HCT116 (cell line): ENCODE measurements at regions not wholly inside any gene's neighbourhood (a gene's known extent, or its start where the extent isn't known, plus 50 kb on each side); places are given as distances from the start of the nearest gene placed in this dataset.

Experiments
- ATAC-seq: fragments of 200-7000 bp; cut with Tn5 transposase; 2 replicates; pipeline ENCODE4 v1.9.1; 2020; ENCODE audit warnings: mild to moderate bottlenecking, moderate library complexity
- BruUV-seq: library from RNA; stranded (reverse); fragments of 400-500 nt; replicated peaks from 2 replicates; lab custom pipeline; 2021; lab: Mats Ljungman, UMichigan
- CTCF ChIA-PET: fragments of 300-600 bp; sonication (Branson Sonifier 250); formaldehyde crosslinking; loops from one replicate; lab custom pipeline; 2021; ENCODE audit warnings: antibody characterized with exemption; lab: Charles Lee
- POLR2A ChIA-PET: fragments of 300-600, 350-600 bp; sonication (Branson Sonifier 250); formaldehyde crosslinking; loops from one replicate; lab custom pipeline; 2021; ENCODE audit warnings: antibody characterized with exemption; lab: Charles Lee
- RAD21 ChIA-PET, 2 experiments: fragments of 300-600 bp; sonication (Branson Sonifier 250); formaldehyde crosslinking; loops; one replicate each; lab custom pipeline; 2023; ENCODE audit warnings: low total read pairs in 2 of 2; ENCODE audit not compliant: uncharacterized antibody in 2 of 2, unreplicated experiment in 2 of 2, low non-redundant PET in 1 of 2; lab: Charles Lee
- DNase-seq: peaks from one replicate; pipeline ENCODE4 v3.0.0-alpha.2; 2010; ENCODE audit warnings: low read depth, low spot score
- H2AFZ ChIP-seq: fragments of 200-600 bp; shearing (Covaris generic), sonication (generic); 2 replicates; pipeline ENCODE4 v1.6.1; 2017; ENCODE audit warnings: low read depth, mixed run types, mixed read lengths, antibody characterized with exemption, low read length; ENCODE audit not compliant: poor library complexity, severe bottlenecking
- H3K27ac ChIP-seq: 2 replicates; pipeline ENCODE4 v1.5.1; 2012; ENCODE audit warnings: low read depth, low read length
- H3K27me3 ChIP-seq: fragments of 200-600 bp; sonication (generic); 2 replicates; pipeline ENCODE4 v1.6.1; 2016; ENCODE audit warnings: mixed run types, low read length, mixed read lengths; ENCODE audit not compliant: insufficient read depth
- H3K36me3 ChIP-seq, 2 experiments: fragments of 200-500 bp in 1 of 2; fragments of 200-600 bp in 1 of 2; sonication (Bioruptor generic) in 1 of 2; sonication (generic) in 1 of 2; 2 replicates each; pipeline versions ENCODE4 v1.5.1 to v1.6.1; 2014 to 2016; ENCODE audit warnings: low read length in 2 of 2, inconsistent platforms in 1 of 2, mixed read lengths in 1 of 2, mixed run types in 1 of 2; ENCODE audit not compliant: insufficient read depth in 2 of 2, control insufficient read depth in 1 of 2
- H3K4me1 ChIP-seq, 2 experiments: fragments of 200-600 bp in 1 of 2; sonication (generic) in 1 of 2; 2 replicates each; pipeline versions ENCODE4 v1.5.1 to v1.6.1; 2012 to 2017; ENCODE audit warnings: low read length in 2 of 2, inconsistent platforms in 1 of 2, mild to moderate bottlenecking in 1 of 2, mixed read lengths in 1 of 2, mixed run types in 1 of 2, moderate library complexity in 1 of 2; ENCODE audit not compliant: insufficient read depth in 2 of 2, control insufficient read depth in 1 of 2
- H3K4me2 ChIP-seq: fragments of 200-600 bp; sonication (generic); 2 replicates; pipeline ENCODE4 v1.6.1; 2017; ENCODE audit warnings: mixed run types, low read length, mixed read lengths
- H3K4me3 ChIP-seq, 2 experiments: fragments of 200-600 bp in 1 of 2; sonication (generic) in 1 of 2; replicated peaks in 1 of 2; 2 replicates each; pipeline ENCODE4 v1.5.1; 2011 to 2016; ENCODE audit warnings: low read length in 2 of 2, control low read depth in 1 of 2, low read depth in 1 of 2, mild to moderate bottlenecking in 1 of 2, mixed read lengths in 1 of 2, mixed run types in 1 of 2
- H3K79me2 ChIP-seq: fragments of 200-600 bp; sonication (generic); 2 replicates; pipeline ENCODE4 v1.6.1; 2017; ENCODE audit warnings: mild to moderate bottlenecking, mixed run types, low read length, moderate library complexity, mixed read lengths; ENCODE audit not compliant: insufficient read depth
- H3K9ac ChIP-seq: fragments of 200-600 bp; sonication (generic); 2 replicates; pipeline ENCODE4 v1.6.1; 2016; ENCODE audit warnings: low read length, mixed read lengths
- H3K9me2 ChIP-seq: fragments of 200-600 bp; sonication (generic), shearing (Covaris generic); 2 replicates; pipeline ENCODE4 v1.6.1; 2017; ENCODE audit warnings: mixed run types, mild to moderate bottlenecking, moderate library complexity; ENCODE audit not compliant: insufficient read depth
- H3K9me3 ChIP-seq, 2 experiments: fragments of 200-500 bp in 1 of 2; fragments of 200-600 bp in 1 of 2; sonication (Bioruptor generic) in 1 of 2; sonication (generic) in 1 of 2; 2 replicates each; pipeline ENCODE4 v1.6.1; 2014 to 2017; ENCODE audit warnings: low read length in 2 of 2, mixed read lengths in 2 of 2, inconsistent platforms in 1 of 2, low read depth in 1 of 2, mild to moderate bottlenecking in 1 of 2, mixed run types in 1 of 2, moderate library complexity in 1 of 2; ENCODE audit not compliant: control insufficient read depth in 1 of 2, insufficient read depth in 1 of 2
- H4K20me1 ChIP-seq: fragments of 200-600 bp; sonication (generic), shearing (Covaris generic); 2 replicates; pipeline ENCODE4 v1.6.1; 2017; ENCODE audit warnings: mixed run types, mild to moderate bottlenecking, moderate library complexity; ENCODE audit not compliant: insufficient read depth
- CEBPB ChIP-seq: IDR thresholded peaks from 2 replicates; pipeline ENCODE4 v1.6.1; 2012; ENCODE audit warnings: low read depth
- EGR1 ChIP-seq: IDR thresholded peaks from 2 replicates; pipeline ENCODE4 v1.6.1; 2012; ENCODE audit warnings: low read depth
- EZH2 ChIP-seq: fragments of 200-600 bp; sonication (generic); IDR thresholded peaks from 2 replicates; pipeline ENCODE4 v1.6.1; 2017; ENCODE audit warnings: antibody characterized with exemption, mixed run types
- EZH2phosphoT487 ChIP-seq: fragments of 200-600 bp; IDR thresholded peaks from 2 replicates; pipeline ENCODE4 v1.6.1; 2018; ENCODE audit warnings: antibody characterized with exemption, borderline replicate concordance
- FOSL1 ChIP-seq: IDR thresholded peaks from 2 replicates; pipeline ENCODE4 v1.6.1; 2012; ENCODE audit warnings: low read depth
- JUND ChIP-seq: IDR thresholded peaks from 2 replicates; pipeline ENCODE4 v1.6.1; 2012
- SIN3A ChIP-seq: IDR thresholded peaks from 2 replicates; pipeline ENCODE4 v1.6.1; 2012; ENCODE audit warnings: low read depth
- TCF7L2 ChIP-seq: IDR thresholded peaks from 2 replicates; pipeline ENCODE4 v1.7.0; 2011; ENCODE audit warnings: borderline replicate concordance, inconsistent platforms; ENCODE audit not compliant: insufficient read depth, insufficient read length; ENCODE audit errors: extremely low read depth
- intact Hi-C: fragments of 100-400 bp; cut with micrococcal nuclease; formaldehyde crosslinking; loops from 2 replicates; pipeline ENCODE4 v1.10.0; 2022
- TF ChIP-seq, protein P1 (sequence below): IDR thresholded peaks from 2 replicates; pipeline ENCODE4 v1.6.1; 2011; ENCODE audit warnings: mild to moderate bottlenecking, low read length, moderate library complexity; ENCODE audit not compliant: insufficient replicate concordance; ENCODE audit errors: extremely low read depth
- TF ChIP-seq, protein P2 (sequence below), 3 experiments: fragments of 200-600 bp in 1 of 3; sonication (generic) in 1 of 3; IDR thresholded peaks in 2 of 3; conservative IDR thresholded peaks in 1 of 3; 2 replicates each; pipeline ENCODE4 v1.5.1; 2012 to 2017; ENCODE audit warnings: low read depth in 2 of 3, low read length in 2 of 3, antibody characterized with exemption in 1 of 3, borderline replicate concordance in 1 of 3, control low read depth in 1 of 3, mild to moderate bottlenecking in 1 of 3, mixed read lengths in 1 of 3, mixed run types in 1 of 3, moderate library complexity in 1 of 3; ENCODE audit not compliant: insufficient read depth in 1 of 3
- TF ChIP-seq, protein P3 (sequence below): IDR thresholded peaks from 2 replicates; pipeline ENCODE4 v1.6.1; 2012
- TF ChIP-seq, protein P4 (sequence below): IDR thresholded peaks from 2 replicates; pipeline ENCODE4 v1.6.1; 2012; ENCODE audit warnings: low read depth

DNA sequence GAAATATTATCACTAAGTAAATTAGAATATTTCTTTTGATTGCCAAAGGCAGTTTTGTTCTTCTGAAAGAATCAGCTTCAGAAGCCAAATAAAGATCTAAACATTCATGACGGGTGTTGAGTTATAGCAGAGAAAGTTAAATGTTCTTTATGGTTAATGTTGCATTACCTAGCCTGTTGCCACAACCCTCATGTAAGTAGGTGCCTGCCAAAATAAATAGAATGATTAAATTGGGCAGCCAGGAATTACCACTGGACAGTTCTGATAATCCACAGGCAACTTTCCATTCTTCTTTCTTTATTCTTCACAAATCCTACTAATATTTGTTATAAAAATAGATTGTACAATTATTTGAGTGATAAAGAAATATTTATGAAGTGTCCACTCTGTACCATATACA, 217.9 kb upstream of the NRIP1 start:
- H3K9me3 ChIP-seq: peaks cover 0 to 5% of the 10 kb centered on the region in 2 experiments; a peak in 2 of 4 replicates
- intact Hi-C loops: no loop called here
- H3K27me3 ChIP-seq: no peaks in the 10 kb centered on the region
- no TSS peak for BruUV-seq
- H2AFZ ChIP-seq: no peak overlapping the region
- DNase-seq (no peak), ATAC-seq (no peak)
- no peaks in the 10 kb centered on the region for H3K9me2 ChIP-seq
- no peak overlapping the region for H3K4me3 ChIP-seq
- no peak overlapping the region for H3K4me2 ChIP-seq
- H3K36me3 ChIP-seq: no peaks in the 10 kb centered on the region
- H3K27ac ChIP-seq: no peak overlapping the region
- H3K9ac ChIP-seq: no peak overlapping the region
- no peaks in the 10 kb centered on the region for H3K4me1 ChIP-seq
- POLR2A ChIA-PET: no interaction called here
- no peak for TF ChIP-seq EGR1
- no peak for TF ChIP-seq FOSL1
- no peak for TF ChIP-seq EZH2phosphoT487
- TF ChIP-seq, protein P1, sequence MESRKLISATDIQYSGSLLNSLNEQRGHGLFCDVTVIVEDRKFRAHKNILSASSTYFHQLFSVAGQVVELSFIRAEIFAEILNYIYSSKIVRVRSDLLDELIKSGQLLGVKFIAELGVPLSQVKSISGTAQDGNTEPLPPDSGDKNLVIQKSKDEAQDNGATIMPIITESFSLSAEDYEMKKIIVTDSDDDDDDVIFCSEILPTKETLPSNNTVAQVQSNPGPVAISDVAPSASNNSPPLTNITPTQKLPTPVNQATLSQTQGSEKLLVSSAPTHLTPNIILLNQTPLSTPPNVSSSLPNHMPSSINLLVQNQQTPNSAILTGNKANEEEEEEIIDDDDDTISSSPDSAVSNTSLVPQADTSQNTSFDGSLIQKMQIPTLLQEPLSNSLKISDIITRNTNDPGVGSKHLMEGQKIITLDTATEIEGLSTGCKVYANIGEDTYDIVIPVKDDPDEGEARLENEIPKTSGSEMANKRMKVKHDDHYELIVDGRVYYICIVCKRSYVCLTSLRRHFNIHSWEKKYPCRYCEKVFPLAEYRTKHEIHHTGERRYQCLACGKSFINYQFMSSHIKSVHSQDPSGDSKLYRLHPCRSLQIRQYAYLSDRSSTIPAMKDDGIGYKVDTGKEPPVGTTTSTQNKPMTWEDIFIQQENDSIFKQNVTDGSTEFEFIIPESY: no peak
- no peak for TF ChIP-seq EZH2
- TF ChIP-seq, protein P2, sequence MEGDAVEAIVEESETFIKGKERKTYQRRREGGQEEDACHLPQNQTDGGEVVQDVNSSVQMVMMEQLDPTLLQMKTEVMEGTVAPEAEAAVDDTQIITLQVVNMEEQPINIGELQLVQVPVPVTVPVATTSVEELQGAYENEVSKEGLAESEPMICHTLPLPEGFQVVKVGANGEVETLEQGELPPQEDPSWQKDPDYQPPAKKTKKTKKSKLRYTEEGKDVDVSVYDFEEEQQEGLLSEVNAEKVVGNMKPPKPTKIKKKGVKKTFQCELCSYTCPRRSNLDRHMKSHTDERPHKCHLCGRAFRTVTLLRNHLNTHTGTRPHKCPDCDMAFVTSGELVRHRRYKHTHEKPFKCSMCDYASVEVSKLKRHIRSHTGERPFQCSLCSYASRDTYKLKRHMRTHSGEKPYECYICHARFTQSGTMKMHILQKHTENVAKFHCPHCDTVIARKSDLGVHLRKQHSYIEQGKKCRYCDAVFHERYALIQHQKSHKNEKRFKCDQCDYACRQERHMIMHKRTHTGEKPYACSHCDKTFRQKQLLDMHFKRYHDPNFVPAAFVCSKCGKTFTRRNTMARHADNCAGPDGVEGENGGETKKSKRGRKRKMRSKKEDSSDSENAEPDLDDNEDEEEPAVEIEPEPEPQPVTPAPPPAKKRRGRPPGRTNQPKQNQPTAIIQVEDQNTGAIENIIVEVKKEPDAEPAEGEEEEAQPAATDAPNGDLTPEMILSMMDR (IDR thresholded peaks at IDR 0.05 in 2 of 3, conservative IDR thresholded peaks at IDR 0.05 in 1 of 3; ENCODE audit: borderline replicate concordance in 1 of 3, insufficient read depth in 1 of 3, low read depth in 2 of 3, low read length in 2 of 3): no peak
- TF ChIP-seq, protein P3, sequence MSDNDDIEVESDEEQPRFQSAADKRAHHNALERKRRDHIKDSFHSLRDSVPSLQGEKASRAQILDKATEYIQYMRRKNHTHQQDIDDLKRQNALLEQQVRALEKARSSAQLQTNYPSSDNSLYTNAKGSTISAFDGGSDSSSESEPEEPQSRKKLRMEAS: no peak
- TF ChIP-seq, protein P4, sequence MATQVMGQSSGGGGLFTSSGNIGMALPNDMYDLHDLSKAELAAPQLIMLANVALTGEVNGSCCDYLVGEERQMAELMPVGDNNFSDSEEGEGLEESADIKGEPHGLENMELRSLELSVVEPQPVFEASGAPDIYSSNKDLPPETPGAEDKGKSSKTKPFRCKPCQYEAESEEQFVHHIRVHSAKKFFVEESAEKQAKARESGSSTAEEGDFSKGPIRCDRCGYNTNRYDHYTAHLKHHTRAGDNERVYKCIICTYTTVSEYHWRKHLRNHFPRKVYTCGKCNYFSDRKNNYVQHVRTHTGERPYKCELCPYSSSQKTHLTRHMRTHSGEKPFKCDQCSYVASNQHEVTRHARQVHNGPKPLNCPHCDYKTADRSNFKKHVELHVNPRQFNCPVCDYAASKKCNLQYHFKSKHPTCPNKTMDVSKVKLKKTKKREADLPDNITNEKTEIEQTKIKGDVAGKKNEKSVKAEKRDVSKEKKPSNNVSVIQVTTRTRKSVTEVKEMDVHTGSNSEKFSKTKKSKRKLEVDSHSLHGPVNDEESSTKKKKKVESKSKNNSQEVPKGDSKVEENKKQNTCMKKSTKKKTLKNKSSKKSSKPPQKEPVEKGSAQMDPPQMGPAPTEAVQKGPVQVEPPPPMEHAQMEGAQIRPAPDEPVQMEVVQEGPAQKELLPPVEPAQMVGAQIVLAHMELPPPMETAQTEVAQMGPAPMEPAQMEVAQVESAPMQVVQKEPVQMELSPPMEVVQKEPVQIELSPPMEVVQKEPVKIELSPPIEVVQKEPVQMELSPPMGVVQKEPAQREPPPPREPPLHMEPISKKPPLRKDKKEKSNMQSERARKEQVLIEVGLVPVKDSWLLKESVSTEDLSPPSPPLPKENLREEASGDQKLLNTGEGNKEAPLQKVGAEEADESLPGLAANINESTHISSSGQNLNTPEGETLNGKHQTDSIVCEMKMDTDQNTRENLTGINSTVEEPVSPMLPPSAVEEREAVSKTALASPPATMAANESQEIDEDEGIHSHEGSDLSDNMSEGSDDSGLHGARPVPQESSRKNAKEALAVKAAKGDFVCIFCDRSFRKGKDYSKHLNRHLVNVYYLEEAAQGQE: no peak
- TF ChIP-seq CEBPB: no peak
- no peak for TF ChIP-seq SIN3A
- TF ChIP-seq JUND: no peak
- no peak for TF ChIP-seq TCF7L2
- TF ChIP-seq, all 23 proteins: peak for 0
- no peaks in the 10 kb centered on the region for H4K20me1 ChIP-seq
- no peaks in the 10 kb centered on the region for H3K79me2 ChIP-seq
- RAD21 ChIA-PET: no interaction called here
- CTCF ChIA-PET: no interaction called here
